ENCODE measurements at regions not wholly inside any gene's neighbourhood (a gene's known extent, or its start where the extent isn't known, plus 50 kb on each side); places are given as distances from the start of the nearest gene placed in this dataset.
"Not testable (repeated sequence)": the region's sequence is repeated elsewhere in the genome, so short reads cannot be mapped to it uniquely, and the experiment has no call there.

DNA sequence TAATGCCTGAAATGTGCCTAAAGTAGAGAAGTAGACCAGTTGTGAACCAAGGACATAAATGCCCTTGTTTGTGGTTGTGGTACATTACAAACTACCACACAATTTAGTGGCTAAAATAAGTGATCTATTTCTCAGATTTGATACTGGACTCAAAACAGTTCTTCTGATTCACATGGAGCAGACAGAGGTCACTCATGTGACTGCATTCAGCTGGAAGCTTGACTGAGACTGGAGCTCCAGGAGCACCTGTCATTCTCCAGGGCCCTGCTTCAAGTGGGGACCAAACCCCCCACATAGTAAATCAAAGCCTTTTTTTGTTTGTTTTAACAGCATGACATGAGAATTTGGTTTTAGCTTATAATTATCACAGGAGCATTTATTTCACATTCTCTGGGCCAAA lies 301.2 kb downstream of the OXSM start:
- TF ChIP-seq POLR2A (IDR thresholded peaks at IDR 0.05) (no peak), POLR2AphosphoS5 (IDR thresholded peaks at IDR 0.05) (no peak)
- TF ChIP-seq, protein P1, sequence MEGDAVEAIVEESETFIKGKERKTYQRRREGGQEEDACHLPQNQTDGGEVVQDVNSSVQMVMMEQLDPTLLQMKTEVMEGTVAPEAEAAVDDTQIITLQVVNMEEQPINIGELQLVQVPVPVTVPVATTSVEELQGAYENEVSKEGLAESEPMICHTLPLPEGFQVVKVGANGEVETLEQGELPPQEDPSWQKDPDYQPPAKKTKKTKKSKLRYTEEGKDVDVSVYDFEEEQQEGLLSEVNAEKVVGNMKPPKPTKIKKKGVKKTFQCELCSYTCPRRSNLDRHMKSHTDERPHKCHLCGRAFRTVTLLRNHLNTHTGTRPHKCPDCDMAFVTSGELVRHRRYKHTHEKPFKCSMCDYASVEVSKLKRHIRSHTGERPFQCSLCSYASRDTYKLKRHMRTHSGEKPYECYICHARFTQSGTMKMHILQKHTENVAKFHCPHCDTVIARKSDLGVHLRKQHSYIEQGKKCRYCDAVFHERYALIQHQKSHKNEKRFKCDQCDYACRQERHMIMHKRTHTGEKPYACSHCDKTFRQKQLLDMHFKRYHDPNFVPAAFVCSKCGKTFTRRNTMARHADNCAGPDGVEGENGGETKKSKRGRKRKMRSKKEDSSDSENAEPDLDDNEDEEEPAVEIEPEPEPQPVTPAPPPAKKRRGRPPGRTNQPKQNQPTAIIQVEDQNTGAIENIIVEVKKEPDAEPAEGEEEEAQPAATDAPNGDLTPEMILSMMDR (IDR thresholded peaks at IDR 0.05 in 8 of 11, conservative IDR thresholded peaks at IDR 0.05 in 3 of 11) = no peak
- Histone ChIP-seq H3K4me3 (no peak overlapping the region), H3K27ac (no peak overlapping the region), H3K4me1 (no peaks in the 10 kb centered on the region), H3K36me3 (no peaks in the 10 kb centered on the region), H3K27me3 (replicated peaks in 1 of 7) (no peaks in the 10 kb centered on the region), H3K9me3 (peaks cover 0 to 50% (median 31%) of the 10 kb centered on the region in 8 donors)
- intact Hi-C loops (cut with DNase I; ENCODE audit: low total_unique reads) = no loop called here
- DNase-seq = no peak

GRCh38 chr3:26091626-26092025 lies 301.7 kb downstream of the OXSM start:
- DNase-seq = no peak

GRCh38 chr3:26097111-26097510 lies 307.2 kb downstream of the OXSM start:
- H3K36me3 ChIP-seq; DNase-seq; H3K27me3 ChIP-seq (replicated peaks in 1 of 7); intact Hi-C loops (cut with DNase I; ENCODE audit: low total_unique reads); H3K27ac ChIP-seq; H3K4me1 ChIP-seq; H3K4me3 ChIP-seq: not testable (repeated sequence)
- 82 to 98% (median 85%) methylated on average over 4 of the region's 4 CpGs for WGBS, 5 donors
- H3K9me3 ChIP-seq = peaks cover 0 to 53% (median 30%) of the 10 kb centered on the region in 8 donors

More at GRCh38 chr3:26091626-26092025, 301.7 kb downstream of the OXSM start:
- no peaks in the 10 kb centered on the region for H3K27me3 ChIP-seq (replicated peaks in 1 of 7)
- TF ChIP-seq POLR2AphosphoS5 (IDR thresholded peaks at IDR 0.05) (no peak), POLR2A (IDR thresholded peaks at IDR 0.05) (no peak)
- TF ChIP-seq, protein P1 (IDR thresholded peaks at IDR 0.05 in 8 of 11, conservative IDR thresholded peaks at IDR 0.05 in 3 of 11) = no peak
- no peak overlapping the region for H3K4me3 ChIP-seq
- intact Hi-C loops (cut with DNase I; ENCODE audit: low total_unique reads) = no loop called here
- no peaks in the 10 kb centered on the region for H3K36me3 ChIP-seq
- peaks cover 0 to 50% (median 34%) of the 10 kb centered on the region in 8 donors for H3K9me3 ChIP-seq
- no peak overlapping the region for H3K27ac ChIP-seq
- 35 to 69% (median 47%) methylated on average over 1 of the region's 1 CpG for WGBS, 5 donors
- H3K4me1 ChIP-seq = no peaks in the 10 kb centered on the region

- Histone ChIP-seq H3K36me3 (no peaks in the 10 kb centered on the region), H3K27ac (no peak overlapping the region), H3K4me1 (no peaks in the 10 kb centered on the region), H3K4me3 (no peak overlapping the region), H3K27me3 (replicated peaks in 1 of 7) (no peaks in the 10 kb centered on the region), H3K9me3 (peaks cover 0 to 49% (median 30%) of the 10 kb centered on the region in 8 donors)
- TF ChIP-seq, protein P1 (IDR thresholded peaks at IDR 0.05 in 8 of 11, conservative IDR thresholded peaks at IDR 0.05 in 3 of 11) = no peak
- TF ChIP-seq POLR2AphosphoS5 (IDR thresholded peaks at IDR 0.05) = no peak
- TF ChIP-seq POLR2A (IDR thresholded peaks at IDR 0.05) = no peak
- intact Hi-C loops (cut with DNase I; ENCODE audit: low total_unique reads) = no loop called here
- no peak for DNase-seq
Measured at GRCh38 chr3:26099692-26100091, 309.8 kb downstream of the OXSM start.

GRCh38 chr3:26100176-26100575 lies 310.3 kb downstream of the OXSM start:
- 29 to 51% (median 45%) methylated on average over 1 of the region's 1 CpG for WGBS, 5 donors
- H3K4me3 ChIP-seq = no peak overlapping the region
- intact Hi-C loops (cut with DNase I; ENCODE audit: low total_unique reads) = no loop called here
- peaks cover 0 to 48% (median 30%) of the 10 kb centered on the region in 8 donors for H3K9me3 ChIP-seq
- TF ChIP-seq, protein P1 (IDR thresholded peaks at IDR 0.05 in 8 of 11, conservative IDR thresholded peaks at IDR 0.05 in 3 of 11) = no peak
- TF ChIP-seq POLR2A (IDR thresholded peaks at IDR 0.05) = no peak
- no peak for TF ChIP-seq POLR2AphosphoS5 (IDR thresholded peaks at IDR 0.05)
- no peaks in the 10 kb centered on the region for H3K36me3 ChIP-seq
- no peak overlapping the region for H3K27ac ChIP-seq
- H3K27me3 ChIP-seq (replicated peaks in 1 of 7) = no peaks in the 10 kb centered on the region
- no peaks in the 10 kb centered on the region for H3K4me1 ChIP-seq
- no peak for DNase-seq

Data from spleen (tissue), 11 donors.